Stimulated activated naive CD8-positive, alpha-beta T cell treated with anti-CD3 and anti-CD28 coated beads, Interleukin-15, amount 100 ng/mL, for 72 hours (primary cell): ENCODE measurements at regions not wholly inside any gene's neighbourhood (a gene's known extent, or its start where the extent isn't known, plus 50 kb on each side); places are given as distances from the start of the nearest gene placed in this dataset.

Experiments used
- ATAC-seq: fragments of 150-1000 bp; cut with Tn5 transposase; 2 replicates; pipeline ENCODE4 v1.10.0; 2021; ENCODE audit warnings: mild to moderate bottlenecking, moderate library complexity
- DNase-seq, 2 donors: peaks; one replicate each; pipeline ENCODE4 v3.0.0; 2021 to 2022
- H3K27ac Mint-ChIP-seq, 2 donors: one replicate each; pipeline ENCODE4 v1.8.0; 2022; ENCODE audit warnings: mild to moderate bottlenecking in 2 of 2, mixed read lengths in 2 of 2, moderate library complexity in 2 of 2
- H3K27me3 Mint-ChIP-seq: one replicate; pipeline ENCODE4 v1.8.0; 2022; ENCODE audit warnings: mixed read lengths
- H3K4me1 Mint-ChIP-seq: one replicate; pipeline ENCODE4 v1.8.0; 2022; ENCODE audit warnings: mild to moderate bottlenecking, mixed read lengths
- H3K4me3 Mint-ChIP-seq, 2 donors: one replicate each; pipeline ENCODE4 v1.8.0; 2022; ENCODE audit warnings: mild to moderate bottlenecking in 2 of 2, mixed read lengths in 2 of 2, moderate library complexity in 1 of 2
- H3K9me3 Mint-ChIP-seq, 2 donors: one replicate each; pipeline ENCODE4 v1.8.0; 2022; ENCODE audit warnings: mixed read lengths in 2 of 2

DNA sequence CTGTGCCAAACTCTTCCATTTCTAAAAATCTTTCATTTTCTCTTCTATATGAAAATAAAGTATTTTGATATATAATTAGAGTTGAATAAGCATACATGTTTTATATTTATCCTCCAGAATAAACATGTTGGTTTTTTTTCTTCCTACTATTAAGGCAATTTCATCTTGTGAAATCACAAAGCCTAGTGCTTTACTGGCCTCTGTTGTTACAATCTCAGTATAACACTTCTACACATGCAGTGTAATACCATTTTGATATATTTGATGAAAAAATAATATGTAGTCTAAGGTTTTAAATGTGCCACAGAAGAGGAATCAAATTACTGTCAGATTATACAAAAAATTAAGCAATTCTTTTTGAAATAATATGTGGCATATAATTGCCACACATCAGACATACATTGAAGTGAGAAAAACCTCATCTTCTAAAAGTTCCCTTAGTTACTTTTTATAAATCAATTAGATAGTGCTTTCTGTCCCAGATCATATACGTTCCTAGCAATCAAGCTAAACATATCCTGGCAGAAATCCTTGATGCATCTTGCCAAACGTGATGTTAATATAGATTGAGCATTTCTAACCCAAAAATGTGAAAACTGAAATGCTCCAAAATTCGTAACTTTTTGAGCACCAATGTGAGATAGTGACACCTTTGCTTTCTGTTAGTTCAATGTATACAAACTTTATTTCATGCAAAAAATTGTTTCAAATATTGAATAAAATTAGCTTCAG, 225.1 kb upstream of the MANEA start:
- ATAC-seq = no peak

DNA sequence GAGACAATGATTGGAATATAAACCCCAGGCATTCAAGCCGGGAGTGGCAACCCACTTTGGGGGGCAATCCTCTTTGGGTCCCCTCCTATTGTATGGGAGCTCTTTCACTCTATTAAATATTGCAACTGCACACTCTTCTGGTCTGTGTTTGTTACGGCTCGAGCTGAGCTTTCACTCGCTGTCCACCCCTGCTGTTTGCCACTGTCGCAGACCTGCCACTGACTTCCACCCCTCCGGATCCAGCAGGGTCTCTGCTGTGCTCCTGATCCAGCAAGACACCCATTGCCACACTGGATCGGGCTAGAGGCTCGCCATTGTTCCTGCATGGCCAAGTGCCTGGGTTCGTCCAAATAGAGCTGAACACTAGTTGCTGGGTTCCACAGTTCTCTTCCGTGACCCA, 222.8 kb upstream of the MANEA start:
- ATAC-seq = no peak
- H3K27me3 Mint-ChIP-seq = no peaks in the 10 kb centered on the region
- no peaks in the 10 kb centered on the region for H3K4me1 Mint-ChIP-seq
- no peak for DNase-seq
- H3K4me3 Mint-ChIP-seq = no peak overlapping the region
- H3K9me3 Mint-ChIP-seq = no peaks in the 10 kb centered on the region
- H3K27ac Mint-ChIP-seq = no peak overlapping the region

More for the DNA sequence above, 225.1 kb upstream of the MANEA start:
- no peak overlapping the region for H3K27ac Mint-ChIP-seq
- H3K27me3 Mint-ChIP-seq = no peaks in the 10 kb centered on the region
- H3K9me3 Mint-ChIP-seq = no peaks in the 10 kb centered on the region
- H3K4me3 Mint-ChIP-seq = no peak overlapping the region
- DNase-seq = no peak
- no peaks in the 10 kb centered on the region for H3K4me1 Mint-ChIP-seq

- H3K27ac Mint-ChIP-seq = no peak overlapping the region
- no peaks in the 10 kb centered on the region for H3K4me1 Mint-ChIP-seq
- no peaks in the 10 kb centered on the region for H3K27me3 Mint-ChIP-seq
- DNase-seq (no peak), ATAC-seq (no peak)
- no peak overlapping the region for H3K4me3 Mint-ChIP-seq
- H3K9me3 Mint-ChIP-seq = no peaks in the 10 kb centered on the region
Observed at GRCh38 chr6:95357380-95358020, 219.8 kb upstream of the MANEA start.

- ATAC-seq = peak; percentile 48
- DNase-seq = no peak
- Mint-ChIP-seq H3K4me1 (no peaks in the 10 kb centered on the region), H3K27ac (no peak overlapping the region), H3K27me3 (no peaks in the 10 kb centered on the region), H3K9me3 (no peaks in the 10 kb centered on the region), H3K4me3 (no peak overlapping the region)
Observed at GRCh38 chr6:95364016-95364604, 213.2 kb upstream of the MANEA start.

DNA sequence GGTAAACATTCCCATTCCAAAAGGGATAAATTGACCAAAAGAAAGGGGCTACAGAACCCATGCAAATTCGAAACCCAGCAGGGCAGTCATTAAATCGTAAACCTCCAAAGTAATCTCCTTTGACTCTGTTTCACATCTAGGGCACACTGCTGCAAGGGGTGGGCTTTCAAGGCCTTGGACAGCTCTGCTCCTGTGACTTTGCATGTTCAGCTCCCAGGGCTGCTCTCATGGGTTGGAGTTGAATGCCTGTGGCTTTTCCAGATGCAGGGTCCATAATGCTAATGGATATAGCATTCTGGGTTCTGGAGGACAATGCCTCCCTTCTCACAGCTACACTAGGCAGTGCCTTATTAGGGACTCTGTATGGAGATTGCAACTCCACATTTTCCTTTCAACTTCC, 211.9 kb upstream of the MANEA start:
- no peak overlapping the region for H3K27ac Mint-ChIP-seq
- no peak overlapping the region for H3K4me3 Mint-ChIP-seq
- ATAC-seq = no peak
- no peaks in the 10 kb centered on the region for H3K4me1 Mint-ChIP-seq
- H3K9me3 Mint-ChIP-seq = no peaks in the 10 kb centered on the region
- no peaks in the 10 kb centered on the region for H3K27me3 Mint-ChIP-seq
- no peak for DNase-seq

DNA sequence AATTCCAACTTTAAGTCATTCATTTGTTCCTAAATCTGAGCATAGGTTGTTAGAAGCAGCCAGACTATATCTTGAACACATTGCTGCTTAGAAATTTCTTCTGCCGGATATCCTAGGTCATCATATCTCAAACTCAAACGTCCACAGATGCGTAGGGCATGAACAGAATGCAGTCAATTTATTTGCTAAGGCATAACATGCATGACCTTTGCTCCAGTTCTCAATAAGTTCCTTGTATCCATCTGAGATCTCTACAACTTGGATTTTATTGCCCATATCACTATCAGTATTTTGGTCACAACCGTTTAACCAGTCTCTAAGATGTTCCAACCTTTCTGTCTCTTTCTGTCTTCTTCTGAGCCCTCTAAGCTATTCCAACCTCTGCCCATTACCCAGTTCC, 210.9 kb upstream of the MANEA start:
- Mint-ChIP-seq H3K4me1 (no peaks in the 10 kb centered on the region), H3K27me3 (no peaks in the 10 kb centered on the region), H3K27ac (no peak overlapping the region), H3K9me3 (no peaks in the 10 kb centered on the region), H3K4me3 (no peak overlapping the region)
- ATAC-seq (no peak), DNase-seq (no peak)

DNA sequence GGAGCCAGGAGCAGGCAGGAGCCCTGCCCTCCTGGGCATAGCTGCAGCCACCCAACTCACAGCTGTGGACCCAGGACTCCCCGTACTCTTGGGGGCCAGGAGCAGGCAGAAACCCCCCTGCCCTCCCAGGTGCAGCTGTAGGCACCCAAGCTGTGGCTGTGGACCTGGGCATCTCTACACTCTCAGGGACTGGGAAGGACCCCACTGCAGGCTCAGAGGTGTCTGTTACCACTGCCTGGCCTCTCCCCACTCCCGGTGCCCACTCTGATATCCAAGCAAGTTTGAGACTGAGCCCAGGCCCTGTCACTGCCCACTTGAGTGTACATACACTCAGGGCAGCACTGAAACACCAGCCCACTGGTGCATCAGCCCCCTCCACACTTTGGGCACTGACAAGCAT, 193.5 kb upstream of the MANEA start:
- Mint-ChIP-seq H3K27me3 (no peaks in the 10 kb centered on the region), H3K4me3 (no peak overlapping the region), H3K4me1 (no peaks in the 10 kb centered on the region), H3K9me3 (peaks cover 0 to 19% of the 10 kb centered on the region in 2 donors), H3K27ac (no peak overlapping the region)
- DNase-seq (no peak), ATAC-seq (no peak)

DNA sequence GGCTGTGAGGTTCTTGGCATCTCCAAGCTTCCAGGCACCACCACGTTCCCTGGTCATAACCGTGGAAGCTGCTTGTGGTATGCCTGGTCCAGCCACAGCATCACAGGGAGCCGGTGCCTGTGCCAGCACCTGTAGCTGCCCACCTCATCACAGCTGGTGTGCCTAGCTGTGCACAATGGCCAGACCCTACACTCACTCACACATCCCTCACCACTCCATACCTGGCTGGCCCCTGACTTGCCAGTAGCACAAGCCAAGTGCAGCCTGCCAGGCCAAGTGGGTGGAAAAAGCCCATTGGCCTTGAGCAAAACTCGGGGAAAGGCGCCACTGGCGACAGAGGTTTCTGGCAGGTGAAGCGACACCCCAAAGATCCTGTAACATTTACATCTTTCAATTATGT, 192.3 kb upstream of the MANEA start:
- Mint-ChIP-seq H3K4me1 (no peaks in the 10 kb centered on the region), H3K27me3 (no peaks in the 10 kb centered on the region), H3K27ac (no peak overlapping the region), H3K9me3 (peaks cover 0 to 8% of the 10 kb centered on the region in 2 donors), H3K4me3 (no peak overlapping the region)
- DNase-seq (no peak), ATAC-seq (no peak)

- DNase-seq (no peak), ATAC-seq (no peak)
- no peak overlapping the region for H3K27ac Mint-ChIP-seq
- no peak overlapping the region for H3K4me3 Mint-ChIP-seq
- no peaks in the 10 kb centered on the region for H3K4me1 Mint-ChIP-seq
- no peaks in the 10 kb centered on the region for H3K27me3 Mint-ChIP-seq
- no peaks in the 10 kb centered on the region for H3K9me3 Mint-ChIP-seq
Observed at GRCh38 chr6:95387845-95388244, 189.5 kb upstream of the MANEA start.

- no peaks in the 10 kb centered on the region for H3K27me3 Mint-ChIP-seq
- DNase-seq = no peak
- H3K4me3 Mint-ChIP-seq = no peak overlapping the region
- no peak overlapping the region for H3K27ac Mint-ChIP-seq
- H3K9me3 Mint-ChIP-seq = no peaks in the 10 kb centered on the region
- H3K4me1 Mint-ChIP-seq = no peaks in the 10 kb centered on the region
- ATAC-seq = no peak
Observed at GRCh38 chr6:95404777-95405176, 172.6 kb upstream of the MANEA start.

GRCh38 chr6:95408111-95408510, 169.2 kb upstream of the MANEA start:
- Mint-ChIP-seq H3K4me3 (no peak overlapping the region), H3K4me1 (no peaks in the 10 kb centered on the region), H3K27me3 (no peaks in the 10 kb centered on the region), H3K9me3 (peaks cover 0 to 4% of the 10 kb centered on the region in 2 donors), H3K27ac (no peak overlapping the region)
- DNase-seq = no peak
- no peak for ATAC-seq

DNA sequence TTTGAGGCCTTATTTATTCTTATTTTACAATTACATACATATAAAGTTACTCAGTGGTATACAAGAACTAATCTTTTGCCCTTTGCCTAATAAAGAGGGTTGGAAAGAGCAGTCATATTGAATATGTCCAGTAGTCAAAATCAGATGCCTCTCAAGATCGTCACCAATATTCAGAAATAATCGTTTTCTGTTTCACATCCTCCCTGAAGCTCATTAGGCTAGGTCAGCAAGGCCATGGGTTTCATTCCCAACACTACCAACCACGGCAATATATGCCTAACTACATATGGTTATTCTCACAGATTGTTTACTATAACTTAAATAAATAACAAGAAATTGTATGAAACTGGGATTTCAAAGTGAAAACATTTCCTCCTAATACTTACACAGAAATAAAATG, 167.2 kb upstream of the MANEA start:
- Mint-ChIP-seq H3K9me3 (peaks cover 0 to 4% of the 10 kb centered on the region in 2 donors), H3K4me1 (no peaks in the 10 kb centered on the region), H3K27me3 (no peaks in the 10 kb centered on the region), H3K27ac (no peak overlapping the region), H3K4me3 (no peak overlapping the region)
- DNase-seq (no peak), ATAC-seq (no peak)

DNA sequence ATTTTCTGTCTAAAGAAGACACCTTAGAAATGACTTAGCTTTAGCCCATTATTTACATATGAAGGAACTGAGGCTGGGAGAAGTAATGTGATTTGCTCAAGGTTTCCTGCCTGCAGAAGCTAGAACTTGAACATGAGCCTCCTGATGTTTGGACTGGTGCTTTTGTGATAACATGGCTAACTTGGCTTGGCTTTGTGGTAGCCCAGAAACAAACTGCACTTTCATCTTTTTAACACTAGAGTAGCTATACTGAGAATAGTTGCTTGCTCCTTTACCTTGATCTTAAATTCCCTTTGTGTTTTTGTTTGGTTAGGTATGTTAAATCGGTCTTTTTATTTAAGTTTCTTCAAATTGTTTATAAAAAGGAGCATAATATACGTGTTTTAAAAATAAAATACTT, 163.5 kb upstream of the MANEA start:
- no peak overlapping the region for H3K4me3 Mint-ChIP-seq
- H3K27me3 Mint-ChIP-seq = no peaks in the 10 kb centered on the region
- no peak overlapping the region for H3K27ac Mint-ChIP-seq
- no peaks in the 10 kb centered on the region for H3K4me1 Mint-ChIP-seq
- ATAC-seq (no peak), DNase-seq (no peak)
- H3K9me3 Mint-ChIP-seq = peaks cover 0 to 4% of the 10 kb centered on the region in 2 donors

DNA sequence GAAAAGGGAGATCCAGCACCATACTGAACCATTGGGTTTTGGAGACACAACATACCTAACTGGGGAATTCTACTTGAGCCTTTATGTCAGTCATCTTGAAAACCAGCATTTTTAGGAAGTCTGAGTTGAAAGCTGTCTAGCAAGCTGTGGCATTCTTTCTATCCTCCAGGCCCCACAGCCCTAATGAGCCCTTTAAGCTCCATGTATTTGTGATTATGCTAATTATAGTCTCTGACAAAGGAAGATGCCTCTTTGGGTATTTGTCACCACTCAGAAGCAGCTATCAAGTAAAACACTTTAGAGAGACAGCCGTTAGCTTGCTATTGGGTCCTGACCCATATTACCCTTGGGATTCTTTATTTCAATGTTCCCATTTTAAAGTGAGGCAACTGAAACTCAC, 159.5 kb upstream of the MANEA start:
- DNase-seq (no peak), ATAC-seq (no peak)
- H3K9me3 Mint-ChIP-seq = peaks cover 0 to 26% of the 10 kb centered on the region in 2 donors
- no peak overlapping the region for H3K4me3 Mint-ChIP-seq
- no peaks in the 10 kb centered on the region for H3K27me3 Mint-ChIP-seq
- no peak overlapping the region for H3K27ac Mint-ChIP-seq
- H3K4me1 Mint-ChIP-seq = no peaks in the 10 kb centered on the region

DNA sequence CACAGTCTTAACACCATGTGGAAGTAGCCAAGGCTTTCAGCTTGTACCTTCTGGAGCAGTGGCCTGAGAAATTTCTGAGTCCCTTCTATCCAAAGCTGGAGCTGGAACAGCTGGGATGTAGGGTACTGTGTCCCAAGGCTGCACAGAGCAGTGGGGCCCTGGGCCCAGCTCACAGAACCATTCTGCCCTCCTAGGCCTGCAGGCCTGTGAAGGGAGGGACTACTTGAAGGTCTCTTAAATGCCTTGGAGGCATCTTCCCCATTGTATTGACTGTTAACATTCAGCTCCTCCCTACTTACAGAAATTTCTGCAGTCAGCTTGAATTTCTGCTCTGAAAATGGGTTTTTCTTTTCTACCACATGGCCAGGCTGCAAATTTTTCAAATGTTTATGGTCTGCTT, 156.5 kb upstream of the MANEA start:
- H3K27me3 Mint-ChIP-seq = no peaks in the 10 kb centered on the region
- no peaks in the 10 kb centered on the region for H3K4me1 Mint-ChIP-seq
- peak overlapping the region in 1 of 2 donors; percentile 6 for H3K27ac Mint-ChIP-seq
- DNase-seq (no peak), ATAC-seq (no peak)
- H3K9me3 Mint-ChIP-seq = peaks cover 0 to 26% of the 10 kb centered on the region in 2 donors
- no peak overlapping the region for H3K4me3 Mint-ChIP-seq

GRCh38 chr6:95423331-95423730, 154.0 kb upstream of the MANEA start:
- no peak overlapping the region for H3K4me3 Mint-ChIP-seq
- ATAC-seq = no peak
- H3K27me3 Mint-ChIP-seq = no peaks in the 10 kb centered on the region
- DNase-seq = no peak
- H3K9me3 Mint-ChIP-seq = peaks cover 0 to 26% of the 10 kb centered on the region in 2 donors
- no peak overlapping the region for H3K27ac Mint-ChIP-seq
- H3K4me1 Mint-ChIP-seq = no peaks in the 10 kb centered on the region
